K562 (cell line): ENCODE measurements at regions not wholly inside any gene's neighbourhood (a gene's known extent, or its start where the extent isn't known, plus 50 kb on each side); places are given as distances from the start of the nearest gene placed in this dataset.

Experiments
- CREB3L1 ChIP-seq: fragments of 450-650 bp; IDR thresholded peaks from 2 replicates; pipeline ENCODE4 v1.6.1; 2014; ENCODE audit warnings: low read depth, mild to moderate bottlenecking, moderate library complexity, borderline replicate concordance
- CTCF ChIP-seq, 3 experiments: IDR thresholded peaks in 2 of 3; conservative IDR thresholded peaks in 1 of 3; 2 replicates each; pipeline ENCODE4 v1.5.1; 2011 to 2012; ENCODE audit warnings: low read length in 3 of 3, mild to moderate bottlenecking in 3 of 3, control low read depth in 2 of 3, improper control_type of control experiment in 1 of 3, inconsistent platforms in 1 of 3, low read depth in 1 of 3, mixed read lengths in 1 of 3, moderate library complexity in 1 of 3; ENCODE audit not compliant: insufficient read depth in 2 of 3
- GATAD2B ChIP-seq: fragments of 450-650 bp; IDR thresholded peaks from 2 replicates; pipeline ENCODE4 v1.6.1; 2017; ENCODE audit warnings: mild to moderate bottlenecking, borderline replicate concordance
- HMGN3 ChIP-seq: IDR thresholded peaks from 2 replicates; pipeline ENCODE4 v1.6.1; 2011; ENCODE audit warnings: borderline replicate concordance, low read depth, mild to moderate bottlenecking, mixed read lengths, low read length; ENCODE audit not compliant: insufficient read length; ENCODE audit errors: extremely low read depth
- MTA3 ChIP-seq: fragments of 450-650 bp; formaldehyde crosslinking; IDR thresholded peaks from 2 replicates; pipeline ENCODE4 v1.6.1; 2017; ENCODE audit warnings: mild to moderate bottlenecking, borderline replicate concordance
- NR2C2 ChIP-seq, 2 experiments: fragments of 200-800 bp in 1 of 2; sonication (Bioruptor generic) in 1 of 2; sonication (generic) in 1 of 2; formaldehyde crosslinking in 1 of 2; IDR thresholded peaks; 2 replicates each; pipeline versions ENCODE4 v1.6.1 to v1.8.0; 2016 to 2022; ENCODE audit warnings: mild to moderate bottlenecking in 1 of 2, missing compliant biosample characterization in 1 of 2, missing genetic modification characterization in 1 of 2, missing genetic modification reagents in 1 of 2
- SIX5 ChIP-seq, 2 experiments: IDR thresholded peaks; 2 replicates each; pipeline ENCODE4 v1.6.1; 2011; ENCODE audit warnings: low read length in 2 of 2, borderline replicate concordance in 1 of 2, low read depth in 1 of 2, mild to moderate bottlenecking in 1 of 2, moderate library complexity in 1 of 2; ENCODE audit not compliant: insufficient read depth in 1 of 2
- SMAD2 ChIP-seq: fragments of 150-350 bp; IDR thresholded peaks from 2 replicates; pipeline ENCODE4 v1.6.1; 2014; ENCODE audit warnings: low read depth, mild to moderate bottlenecking, low read length
- ZBTB7A ChIP-seq: IDR thresholded peaks from 2 replicates; pipeline ENCODE4 v1.6.1; 2011; ENCODE audit warnings: low read depth, mild to moderate bottlenecking, low read length, moderate library complexity, borderline replicate concordance; ENCODE audit not compliant: control insufficient read depth
- ZNF253 ChIP-seq: fragments of 250-450 bp; sonication (Bioruptor Pico); conservative IDR thresholded peaks from 2 replicates; pipeline ENCODE4 v1.6.1; 2021; ENCODE audit warnings: mild to moderate bottlenecking
- ZNF318 ChIP-seq, 2 experiments: fragments of 450-650 bp; IDR thresholded peaks; 2 replicates each; pipeline ENCODE4 v1.6.1; 2016; ENCODE audit warnings: mild to moderate bottlenecking in 2 of 2, borderline replicate concordance in 1 of 2, low read depth in 1 of 2, moderate library complexity in 1 of 2
- ZNF639 ChIP-seq, 2 experiments: fragments of 200-800 bp in 1 of 2; sonication (Bioruptor generic) in 1 of 2; sonication (generic) in 1 of 2; formaldehyde crosslinking in 1 of 2; IDR thresholded peaks in 1 of 2; conservative IDR thresholded peaks in 1 of 2; 2 replicates each; pipeline versions ENCODE4 v1.5.0 to v1.6.1; 2016 to 2020; ENCODE audit warnings: missing compliant biosample characterization in 1 of 2, missing genetic modification characterization in 1 of 2, missing genetic modification reagents in 1 of 2

GRCh38 chr3:65039754-65040210 lies 352.0 kb upstream of the ADAMTS9 start (continued):
- TF ChIP-seq CTCF (IDR thresholded peaks at IDR 0.05 in 2 of 3, conservative IDR thresholded peaks at IDR 0.05 in 1 of 3; ENCODE audit: insufficient read depth in 2 of 3, low read depth in 1 of 3, low read length in 3 of 3) = no peak
- peak; percentile 34; the same call in 1 of the 2 replicates for TF ChIP-seq CREB3L1
- TF ChIP-seq ZNF318 (IDR thresholded peaks at IDR 0.05; ENCODE audit: borderline replicate concordance in 1 of 2, low read depth in 1 of 2) = peak in 1 of 2 experiments; percentile 66; a peak in 1 of 4 replicates
- TF ChIP-seq SIX5 (IDR thresholded peaks at IDR 0.05; ENCODE audit: borderline replicate concordance in 1 of 2, insufficient read depth in 1 of 2, low read depth in 1 of 2, low read length in 2 of 2) = 0 out of 4 replicates have a peak, but pooled peaks of 1 of the 2 experiments have one; percentile 20
- TF ChIP-seq HMGN3 = peak; percentile 98
- TF ChIP-seq ZBTB7A = peak; percentile 73; the same call in 1 of the 2 replicates
- TF ChIP-seq SMAD2 = no peak
- TF ChIP-seq ZNF639 (CRISPR knock-in tag; conservative IDR thresholded peaks at IDR 0.05 in 1 of 2, IDR thresholded peaks at IDR 0.05 in 1 of 2) = peak in 1 of 2 experiments; percentile 86; a peak in 2 of 4 replicates
- peak; percentile 96 for TF ChIP-seq GATAD2B
- TF ChIP-seq MTA3 = peak; percentile 80; the same call in 1 of the 2 replicates
- no peak for TF ChIP-seq ZNF253
- no peak for TF ChIP-seq NR2C2 (CRISPR knock-in tag; IDR thresholded peaks at IDR 0.05)
- TF ChIP-seq NR2C2 (tag; IDR thresholded peaks at IDR 0.05) = peak; percentile 47; the same call in 1 of the 2 replicates
